K562 (cell line): ENCODE measurements at regions not wholly inside any gene's neighbourhood (a gene's known extent, or its start where the extent isn't known, plus 50 kb on each side); places are given as distances from the start of the nearest gene placed in this dataset.

ENCODE experiments used
- ATAC-seq: fragments of 200-7000 bp; cut with Tn5 transposase; 3 replicates; pipeline ENCODE4 v1.9.1; 2020; ENCODE audit warnings: moderate library complexity
- BruUV-seq: library from RNA; stranded (reverse); fragments of 400-500 nt; replicated peaks from 2 replicates; lab custom pipeline; 2021; lab: Mats Ljungman, UMichigan
- CTCF ChIA-PET: fragments of 300-600 bp; formaldehyde crosslinking; extraction: SDS; loops from one replicate; lab custom pipeline; 2021; ENCODE audit warnings: low intra/inter-chr PET ratio; lab: Yijun Ruan, JAX
- POLR2A ChIA-PET: fragments of 300-600, 350-650 bp; sonication (Branson Sonifier 250); formaldehyde crosslinking; extraction: SDS; loops from one replicate; lab custom pipeline; 2021; ENCODE audit warnings: antibody characterized with exemption, inconsistent platforms; lab: Yijun Ruan, JAX
- DNase-seq, 4 experiments: peaks; one replicate each; pipeline versions ENCODE4 v3.0.0 to v3.0.0-alpha.2; 2011 to 2018; ENCODE audit warnings: low spot score in 3 of 4, mixed read lengths in 3 of 4; ENCODE audit errors: extremely low read depth in 1 of 4
- FAIRE-seq: peaks from 2 replicates; lab custom pipeline; 2011; peaks lifted over from hg19 to GRCh38; lab: Jason Lieb, UNC
- H2AFZ ChIP-seq: 2 replicates; pipeline ENCODE4 v1.6.0; 2011; ENCODE audit warnings: low read depth, low read length, control low read depth, inconsistent platforms
- H3K27ac ChIP-seq: fragments of 200-600 bp; 3 replicates; pipeline ENCODE4 v1.8.0; 2011; ENCODE audit warnings: low read depth, mild to moderate bottlenecking, control low read depth, inconsistent platforms, low read length, moderate library complexity, mixed read lengths; ENCODE audit errors: extremely low read depth
- H3K27me3 ChIP-seq, 2 experiments: fragments of 300-600 bp in 1 of 2; 2 replicates in 1 of 2; 3 replicates in 1 of 2; pipeline versions ENCODE4 v1.6.0 to v1.8.0; 2011; ENCODE audit warnings: inconsistent platforms in 2 of 2, low read length in 2 of 2, mild to moderate bottlenecking in 1 of 2, mixed read lengths in 1 of 2, moderate library complexity in 1 of 2; ENCODE audit not compliant: control insufficient read depth in 2 of 2, insufficient read depth in 2 of 2
- H3K36me3 ChIP-seq: fragments of 300-600 bp; 3 replicates; pipeline ENCODE4 v1.8.0; 2011; ENCODE audit warnings: mild to moderate bottlenecking, low read length, inconsistent platforms; ENCODE audit not compliant: control insufficient read depth, insufficient read depth
- H3K4me1 ChIP-seq, 2 experiments: fragments of 200-600 bp in 1 of 2; replicated peaks in 1 of 2; 2 replicates in 1 of 2; 3 replicates in 1 of 2; pipeline versions ENCODE4 v1.5.1 to v1.8.0; 2011; ENCODE audit warnings: inconsistent platforms in 2 of 2, low read length in 2 of 2, mild to moderate bottlenecking in 1 of 2, mixed read lengths in 1 of 2, moderate library complexity in 1 of 2; ENCODE audit not compliant: control insufficient read depth in 2 of 2, insufficient read depth in 2 of 2
- H3K4me2 ChIP-seq: 2 replicates; pipeline ENCODE4 v1.6.1; 2011; ENCODE audit warnings: low read length, control low read depth, inconsistent platforms, mixed read lengths; ENCODE audit not compliant: insufficient read depth
- H3K4me3 ChIP-seq: fragments of 200-600 bp; sonication (generic), shearing (Covaris generic); 2 replicates; pipeline ENCODE4 v1.5.1; 2016; ENCODE audit warnings: control low read depth, inconsistent platforms
- H3K79me2 ChIP-seq: fragments of 200-600 bp; 3 replicates; pipeline ENCODE4 v1.8.0; 2011; ENCODE audit warnings: low read length, inconsistent platforms; ENCODE audit not compliant: control insufficient read depth, insufficient read depth
- H3K9ac ChIP-seq, 2 experiments: 2 replicates each; pipeline versions ENCODE4 v1.6.0 to v1.6.1; 2011; ENCODE audit warnings: low read depth in 2 of 2, low read length in 2 of 2, control low read depth in 1 of 2, inconsistent platforms in 1 of 2, mild to moderate bottlenecking in 1 of 2, mixed read lengths in 1 of 2; ENCODE audit not compliant: insufficient read depth in 1 of 2
- H3K9me1 ChIP-seq: one replicate; pipeline ENCODE4 v1.6.0; 2011; ENCODE audit warnings: inconsistent platforms, mild to moderate bottlenecking, low read length, moderate library complexity; ENCODE audit not compliant: control insufficient read depth, insufficient read depth
- H3K9me3 ChIP-seq: replicated peaks from 2 replicates; pipeline ENCODE4 v1.5.1; 2011; ENCODE audit warnings: low read depth, low read length, inconsistent platforms; ENCODE audit not compliant: control insufficient read depth, insufficient read depth
- H4K20me1 ChIP-seq: replicated peaks from 2 replicates; pipeline ENCODE4 v1.6.1; 2011; ENCODE audit warnings: low read length, inconsistent platforms, mixed read lengths; ENCODE audit not compliant: control insufficient read depth, insufficient read depth
- CXXC5 ChIP-seq: fragments of 250-450 bp; sonication (Bioruptor Pico); IDR thresholded peaks from 2 replicates; pipeline ENCODE4 v1.8.0; 2022; ENCODE audit warnings: inconsistent platforms, mild to moderate bottlenecking, moderate library complexity
- DPF2 ChIP-seq: fragments of 450-650 bp; IDR thresholded peaks from 2 replicates; pipeline ENCODE4 v1.6.1; 2016
- SNRNP70 ChIP-seq: fragments of 200-400 bp; formaldehyde crosslinking; optimal IDR thresholded peaks from 2 replicates; pipeline ENCODE3; 2017; ENCODE audit warnings: low read depth, low read length
- YBX1 ChIP-seq: fragments of 450-650 bp; IDR thresholded peaks from 2 replicates; pipeline ENCODE4 v1.7.1; 2016; ENCODE audit warnings: mild to moderate bottlenecking
- ZBTB17 ChIP-seq: fragments of 450-650 bp; formaldehyde crosslinking; IDR thresholded peaks from 2 replicates; pipeline ENCODE4 v1.4.0; 2020; ENCODE audit warnings: mild to moderate bottlenecking
- ZEB2 ChIP-seq: fragments of 450-650 bp; IDR thresholded peaks from 2 replicates; pipeline ENCODE4 v1.6.1; 2016
- WGBS: fragments of 100-300 bp; shearing (Covaris generic); methylation state at CpG from one replicate; pipeline ENCODE4 v1.1.6; 2016; ENCODE audit warnings: low coverage, mixed read lengths; ENCODE audit not compliant: insufficient coverage; ENCODE audit errors: missing lambda C conversion rate; 5-methylcytosine and 5-hydroxymethylcytosine counted together
- in situ Hi-C: fragments of 300-500 bp; cut with MboI; formaldehyde crosslinking; loops from 4 replicates; pipeline ENCODE4 v1.15.0; 2018; ENCODE audit warnings: inconsistent platforms, mixed read lengths
- intact Hi-C: fragments of 100-400 bp; cut with micrococcal nuclease; formaldehyde crosslinking; loops from 2 replicates; pipeline ENCODE4 v1.14.2; 2022
- TF ChIP-seq, protein P1 (sequence below): IDR thresholded peaks from 2 replicates; pipeline ENCODE4 v1.6.1; 2016; ENCODE audit warnings: missing genetic modification characterization, missing compliant biosample characterization
- TF ChIP-seq, protein P2 (sequence below): fragments of 250-450 bp; sonication (Bioruptor Pico); IDR thresholded peaks from 2 replicates; pipeline ENCODE4 v1.9.0; 2021; ENCODE audit warnings: mild to moderate bottlenecking, inconsistent platforms

DNA sequence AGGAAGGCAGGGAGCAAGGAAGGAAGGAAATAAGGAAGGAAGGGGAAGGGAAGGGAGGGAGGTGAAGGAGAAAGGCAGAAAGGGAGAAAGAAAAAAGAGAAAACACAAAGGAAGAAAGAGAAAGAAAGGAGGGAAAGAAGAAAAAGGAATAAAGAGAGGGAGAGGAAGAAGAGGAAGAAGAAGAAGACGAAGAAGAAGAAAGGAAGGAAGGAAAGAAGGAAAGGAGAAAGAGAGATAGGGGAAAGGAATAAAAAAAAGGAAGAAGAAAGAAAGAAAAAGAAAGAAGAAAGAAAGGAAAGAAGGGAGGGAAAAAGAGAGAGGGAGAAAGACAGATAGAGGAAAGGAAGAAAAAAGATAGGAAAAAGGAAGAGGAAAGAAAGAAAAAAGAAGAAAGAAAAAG, 128.0 kb downstream of the MXRA5 start:
- FAIRE-seq (no peak), DNase-seq (no peak), ATAC-seq (no peak)
- Histone ChIP-seq H3K27ac (no peak overlapping the region), H3K36me3 (no peaks in the 10 kb centered on the region), H2AFZ (no peak overlapping the region), H3K9me1 (no peaks in the 10 kb centered on the region), H3K9ac (no peak overlapping the region), H3K4me3 (no peak overlapping the region), H3K27me3 (no peaks in the 10 kb centered on the region), H3K9me3 (no peaks in the 10 kb centered on the region), H4K20me1 (no peaks in the 10 kb centered on the region), H3K4me1 (no peaks in the 10 kb centered on the region), H3K79me2 (no peaks in the 10 kb centered on the region), H3K4me2 (no peak overlapping the region)
- intact Hi-C loops (no loop called here), in situ Hi-C loops (no loop called here)
- TF ChIP-seq SNRNP70 (no peak), ZEB2 (no peak), ZBTB17 (CRISPR knock-in tag) (no peak), DPF2 (no peak), CXXC5 (no peak), YBX1 (no peak)
- TF ChIP-seq, protein P1, sequence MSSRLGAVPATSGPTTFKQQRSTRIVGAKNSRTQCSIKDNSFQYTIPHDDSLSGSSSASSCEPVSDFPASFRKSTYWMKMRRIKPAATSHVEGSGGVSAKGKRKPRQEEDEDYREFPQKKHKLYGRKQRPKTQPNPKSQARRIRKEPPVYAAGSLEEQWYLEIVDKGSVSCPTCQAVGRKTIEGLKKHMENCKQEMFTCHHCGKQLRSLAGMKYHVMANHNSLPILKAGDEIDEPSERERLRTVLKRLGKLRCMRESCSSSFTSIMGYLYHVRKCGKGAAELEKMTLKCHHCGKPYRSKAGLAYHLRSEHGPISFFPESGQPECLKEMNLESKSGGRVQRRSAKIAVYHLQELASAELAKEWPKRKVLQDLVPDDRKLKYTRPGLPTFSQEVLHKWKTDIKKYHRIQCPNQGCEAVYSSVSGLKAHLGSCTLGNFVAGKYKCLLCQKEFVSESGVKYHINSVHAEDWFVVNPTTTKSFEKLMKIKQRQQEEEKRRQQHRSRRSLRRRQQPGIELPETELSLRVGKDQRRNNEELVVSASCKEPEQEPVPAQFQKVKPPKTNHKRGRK (tag), result peak; percentile 96
- TF ChIP-seq, protein P2, sequence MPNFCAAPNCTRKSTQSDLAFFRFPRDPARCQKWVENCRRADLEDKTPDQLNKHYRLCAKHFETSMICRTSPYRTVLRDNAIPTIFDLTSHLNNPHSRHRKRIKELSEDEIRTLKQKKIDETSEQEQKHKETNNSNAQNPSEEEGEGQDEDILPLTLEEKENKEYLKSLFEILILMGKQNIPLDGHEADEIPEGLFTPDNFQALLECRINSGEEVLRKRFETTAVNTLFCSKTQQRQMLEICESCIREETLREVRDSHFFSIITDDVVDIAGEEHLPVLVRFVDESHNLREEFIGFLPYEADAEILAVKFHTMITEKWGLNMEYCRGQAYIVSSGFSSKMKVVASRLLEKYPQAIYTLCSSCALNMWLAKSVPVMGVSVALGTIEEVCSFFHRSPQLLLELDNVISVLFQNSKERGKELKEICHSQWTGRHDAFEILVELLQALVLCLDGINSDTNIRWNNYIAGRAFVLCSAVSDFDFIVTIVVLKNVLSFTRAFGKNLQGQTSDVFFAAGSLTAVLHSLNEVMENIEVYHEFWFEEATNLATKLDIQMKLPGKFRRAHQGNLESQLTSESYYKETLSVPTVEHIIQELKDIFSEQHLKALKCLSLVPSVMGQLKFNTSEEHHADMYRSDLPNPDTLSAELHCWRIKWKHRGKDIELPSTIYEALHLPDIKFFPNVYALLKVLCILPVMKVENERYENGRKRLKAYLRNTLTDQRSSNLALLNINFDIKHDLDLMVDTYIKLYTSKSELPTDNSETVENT (CRISPR knock-in tag), result no peak
- 0% methylated on average over 1 of the region's 1 CpG for WGBS
- POLR2A ChIA-PET, result no interaction called here
- no TSS peak for BruUV-seq
- CTCF ChIA-PET, result no interaction called here
